ENCODE measurements at regions not wholly inside any gene's neighbourhood (a gene's known extent, or its start where the extent isn't known, plus 50 kb on each side); places are given as distances from the start of the nearest gene placed in this dataset.

GRCh38 chr15:62582580-62582979 is 417.5 kb upstream of the C2CD4B start:
- intact Hi-C loops (cut with DNase I), result no loop called here
- DNase-seq, result peak; percentile 22 to 67 (median 29)
- Histone ChIP-seq H3K36me3 (replicated peaks in 1 of 2; ENCODE audit: insufficient read depth in 1 of 2, low read depth in 2 of 2) (no peaks in the 10 kb centered on the region), H3K27me3 (no peaks in the 10 kb centered on the region), H3K9me3 (no peaks in the 10 kb centered on the region), H3K4me1 (peaks cover 5% of the 10 kb centered on the region), H3K27ac (no peak overlapping the region), H3K4me3 (no peak overlapping the region)
- TF ChIP-seq POLR2A (IDR thresholded peaks at IDR 0.05), result no peak
- no peak for TF ChIP-seq CTCF (IDR thresholded peaks at IDR 0.05)
- peak; percentile 27 for ATAC-seq
- WGBS, 2 donors, result 28 to 29% methylated on average over 2 of the region's 2 CpGs

GRCh38 chr15:62584301-62585235 is 419.5 kb upstream of the C2CD4B start:
- ATAC-seq (no peak), DNase-seq (no peak)
- intact Hi-C loops (cut with DNase I), result no loop called here
- Histone ChIP-seq H3K27me3 (no peaks in the 10 kb centered on the region), H3K36me3 (replicated peaks in 1 of 2; ENCODE audit: insufficient read depth in 1 of 2, low read depth in 2 of 2) (no peaks in the 10 kb centered on the region), H3K4me1 (peaks cover 5% of the 10 kb centered on the region), H3K4me3 (no peak overlapping the region), H3K9me3 (no peaks in the 10 kb centered on the region), H3K27ac (no peak overlapping the region)
- TF ChIP-seq POLR2A (IDR thresholded peaks at IDR 0.05), result no peak
- no peak for TF ChIP-seq CTCF (IDR thresholded peaks at IDR 0.05)
- 81 to 86% methylated on average over 6 to 7 of the region's 7 CpGs for WGBS, 2 donors

GRCh38 chr15:62588938-62589670 is 424.0 kb upstream of the C2CD4B start:
- Histone ChIP-seq H3K4me1 (peaks cover 6% of the 10 kb centered on the region), H3K27me3 (no peaks in the 10 kb centered on the region), H3K9me3 (no peaks in the 10 kb centered on the region), H3K36me3 (replicated peaks in 1 of 2; ENCODE audit: insufficient read depth in 1 of 2, low read depth in 2 of 2) (no peaks in the 10 kb centered on the region), H3K4me3 (no peak overlapping the region), H3K27ac (no peak overlapping the region)
- TF ChIP-seq POLR2A (IDR thresholded peaks at IDR 0.05), result no peak
- no peak for TF ChIP-seq CTCF (IDR thresholded peaks at IDR 0.05)
- no peak for DNase-seq
- ATAC-seq, result no peak
- intact Hi-C loops (cut with DNase I), result no loop called here
- WGBS, 2 donors, result 54 to 57% methylated on average over 5 of the region's 5 CpGs

- 66 to 75% methylated on average over 8 of the region's 8 CpGs for WGBS, 2 donors
Observed at GRCh38 chr15:62591842-62592838, 427.1 kb upstream of the C2CD4B start.

More at GRCh38 chr15:62591842-62592838, 427.1 kb upstream of the C2CD4B start:
- ATAC-seq, result no peak
- intact Hi-C loops (cut with DNase I), result no loop called here
- DNase-seq, result no peak
- TF ChIP-seq CTCF (IDR thresholded peaks at IDR 0.05), result no peak
- TF ChIP-seq POLR2A (IDR thresholded peaks at IDR 0.05), result no peak
- Histone ChIP-seq H3K9me3 (no peaks in the 10 kb centered on the region), H3K27me3 (no peaks in the 10 kb centered on the region), H3K36me3 (replicated peaks in 1 of 2; ENCODE audit: insufficient read depth in 1 of 2, low read depth in 2 of 2) (no peaks in the 10 kb centered on the region), H3K4me1 (peaks cover 6% of the 10 kb centered on the region), H3K4me3 (no peak overlapping the region), H3K27ac (no peak overlapping the region)

Data from body of pancreas (tissue), 4 donors.